ENCODE measurements at regions not wholly inside any gene's neighbourhood (a gene's known extent, or its start where the extent isn't known, plus 50 kb on each side); places are given as distances from the start of the nearest gene placed in this dataset.

DNA sequence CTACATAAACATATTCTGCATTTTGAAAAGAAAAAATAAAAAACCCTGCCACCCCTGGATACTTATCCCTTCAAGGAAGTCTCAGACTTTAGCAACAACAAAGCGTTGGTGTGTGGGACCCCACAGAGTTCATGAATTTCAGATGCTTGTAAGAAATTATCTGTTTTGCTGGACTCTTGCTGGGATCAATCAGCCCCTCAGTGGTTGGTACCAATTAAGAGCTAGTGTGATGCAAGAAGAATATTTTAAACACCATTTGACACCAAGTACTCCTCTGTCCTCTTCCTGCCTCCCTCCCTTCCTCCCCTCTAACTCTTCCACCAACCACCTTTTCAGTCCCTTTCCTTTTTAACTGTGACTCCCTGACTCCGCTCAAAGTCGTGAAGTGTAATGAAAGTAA, 51.5 kb downstream of the SST start:
- Histone ChIP-seq H3K27ac (ENCODE audit: extremely low read depth, low read depth, low read length) (no peak overlapping the region), H3K4me3 (ENCODE audit: low read depth, low read length) (no peak overlapping the region), H3K4me1 (ENCODE audit: control insufficient read depth, insufficient read depth, low read length) (no peaks in the 10 kb centered on the region), H3K36me3 (ENCODE audit: control insufficient read depth in 2 of 2, insufficient read depth in 1 of 2, low read length in 2 of 2) (no peaks in the 10 kb centered on the region), H3K9me3 (ENCODE audit: control insufficient read depth, insufficient read depth, low read depth, low read length) (no peaks in the 10 kb centered on the region)
- TF ChIP-seq, protein P1, sequence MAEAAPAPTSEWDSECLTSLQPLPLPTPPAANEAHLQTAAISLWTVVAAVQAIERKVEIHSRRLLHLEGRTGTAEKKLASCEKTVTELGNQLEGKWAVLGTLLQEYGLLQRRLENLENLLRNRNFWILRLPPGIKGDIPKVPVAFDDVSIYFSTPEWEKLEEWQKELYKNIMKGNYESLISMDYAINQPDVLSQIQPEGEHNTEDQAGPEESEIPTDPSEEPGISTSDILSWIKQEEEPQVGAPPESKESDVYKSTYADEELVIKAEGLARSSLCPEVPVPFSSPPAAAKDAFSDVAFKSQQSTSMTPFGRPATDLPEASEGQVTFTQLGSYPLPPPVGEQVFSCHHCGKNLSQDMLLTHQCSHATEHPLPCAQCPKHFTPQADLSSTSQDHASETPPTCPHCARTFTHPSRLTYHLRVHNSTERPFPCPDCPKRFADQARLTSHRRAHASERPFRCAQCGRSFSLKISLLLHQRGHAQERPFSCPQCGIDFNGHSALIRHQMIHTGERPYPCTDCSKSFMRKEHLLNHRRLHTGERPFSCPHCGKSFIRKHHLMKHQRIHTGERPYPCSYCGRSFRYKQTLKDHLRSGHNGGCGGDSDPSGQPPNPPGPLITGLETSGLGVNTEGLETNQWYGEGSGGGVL (tag by site-specific recombination; IDR thresholded peaks at IDR 0.05), result no peak
- 0 out of 2 replicates have a peak, but pooled peaks have one; percentile 21 for TF ChIP-seq ZIC2 (tag by site-specific recombination; IDR thresholded peaks at IDR 0.05)
- ChIA-PET CTCF (interaction anchor here (0.6 to 1.4 kb wide), 3 partner anchors 61 to 152 kb away, joined by 3 to 4 read pairs (median 3); no protein-coding TSS in a partner anchor), POLR2A (no interaction called here)

DNA sequence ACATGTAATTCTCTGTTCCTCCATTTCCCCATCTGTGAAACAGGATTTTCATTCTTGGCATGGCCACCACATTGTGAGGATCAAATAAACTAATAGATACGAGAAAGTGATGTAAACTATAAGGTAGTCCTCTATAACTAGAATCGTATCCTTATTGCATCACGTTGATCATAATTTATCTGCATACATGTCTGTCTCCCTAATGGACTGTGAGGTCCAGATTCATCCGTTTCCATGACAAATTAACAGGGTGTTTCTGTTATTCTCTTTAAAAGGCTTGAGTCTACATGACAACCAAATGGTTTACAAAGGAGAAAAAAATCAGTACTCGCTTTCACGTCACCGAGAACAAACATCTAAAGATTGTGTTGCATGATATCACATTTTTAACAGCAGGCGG, 53.0 kb downstream of the SST start:
- ChIA-PET CTCF (interaction anchor here (1.5 to 3.5 kb wide), 2 partner anchors 294 to 298 kb away, joined by 8 to 33 read pairs; no protein-coding TSS in a partner anchor), POLR2A (no interaction called here)
- no peak overlapping the region for H3K4me3 ChIP-seq (ENCODE audit: low read depth, low read length)
- H3K36me3 ChIP-seq (ENCODE audit: control insufficient read depth in 2 of 2, insufficient read depth in 1 of 2, low read length in 2 of 2), result no peaks in the 10 kb centered on the region
- H3K27ac ChIP-seq (ENCODE audit: extremely low read depth, low read depth, low read length), result no peak overlapping the region
- H3K4me1 ChIP-seq (ENCODE audit: control insufficient read depth, insufficient read depth, low read length), result no peaks in the 10 kb centered on the region
- H3K9me3 ChIP-seq (ENCODE audit: control insufficient read depth, insufficient read depth, low read depth, low read length), result no peaks in the 10 kb centered on the region
- TF ChIP-seq ZNF701 (tag by site-specific recombination; IDR thresholded peaks at IDR 0.05) (no peak), KLF7 (tag by site-specific recombination; IDR thresholded peaks at IDR 0.05; ENCODE audit: borderline replicate concordance) (no peak), ZNF48 (tag by site-specific recombination; IDR thresholded peaks at IDR 0.05) (no peak), ZNF10 (tag by site-specific recombination; IDR thresholded peaks at IDR 0.05) (no peak), BCL11A (tag by site-specific recombination; IDR thresholded peaks at IDR 0.05; ENCODE audit: low read depth) (no peak), ZNF571 (tag by site-specific recombination; IDR thresholded peaks at IDR 0.05) (no peak), KLF8 (tag by site-specific recombination; IDR thresholded peaks at IDR 0.05) (no peak), ZBTB48 (tag by site-specific recombination; IDR thresholded peaks at IDR 0.05) (no peak), HOXD13 (CRISPR knock-in tag; IDR thresholded peaks at IDR 0.05; ENCODE audit: borderline replicate concordance) (no peak), ZNF335 (tag by site-specific recombination; conservative IDR thresholded peaks at IDR 0.05) (no peak)
- TF ChIP-seq, protein P2, sequence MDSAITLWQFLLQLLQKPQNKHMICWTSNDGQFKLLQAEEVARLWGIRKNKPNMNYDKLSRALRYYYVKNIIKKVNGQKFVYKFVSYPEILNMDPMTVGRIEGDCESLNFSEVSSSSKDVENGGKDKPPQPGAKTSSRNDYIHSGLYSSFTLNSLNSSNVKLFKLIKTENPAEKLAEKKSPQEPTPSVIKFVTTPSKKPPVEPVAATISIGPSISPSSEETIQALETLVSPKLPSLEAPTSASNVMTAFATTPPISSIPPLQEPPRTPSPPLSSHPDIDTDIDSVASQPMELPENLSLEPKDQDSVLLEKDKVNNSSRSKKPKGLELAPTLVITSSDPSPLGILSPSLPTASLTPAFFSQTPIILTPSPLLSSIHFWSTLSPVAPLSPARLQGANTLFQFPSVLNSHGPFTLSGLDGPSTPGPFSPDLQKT (IDR thresholded peaks at IDR 0.05; ENCODE audit: borderline replicate concordance, low read depth, low read length), result no peak
- TF ChIP-seq, protein P3, sequence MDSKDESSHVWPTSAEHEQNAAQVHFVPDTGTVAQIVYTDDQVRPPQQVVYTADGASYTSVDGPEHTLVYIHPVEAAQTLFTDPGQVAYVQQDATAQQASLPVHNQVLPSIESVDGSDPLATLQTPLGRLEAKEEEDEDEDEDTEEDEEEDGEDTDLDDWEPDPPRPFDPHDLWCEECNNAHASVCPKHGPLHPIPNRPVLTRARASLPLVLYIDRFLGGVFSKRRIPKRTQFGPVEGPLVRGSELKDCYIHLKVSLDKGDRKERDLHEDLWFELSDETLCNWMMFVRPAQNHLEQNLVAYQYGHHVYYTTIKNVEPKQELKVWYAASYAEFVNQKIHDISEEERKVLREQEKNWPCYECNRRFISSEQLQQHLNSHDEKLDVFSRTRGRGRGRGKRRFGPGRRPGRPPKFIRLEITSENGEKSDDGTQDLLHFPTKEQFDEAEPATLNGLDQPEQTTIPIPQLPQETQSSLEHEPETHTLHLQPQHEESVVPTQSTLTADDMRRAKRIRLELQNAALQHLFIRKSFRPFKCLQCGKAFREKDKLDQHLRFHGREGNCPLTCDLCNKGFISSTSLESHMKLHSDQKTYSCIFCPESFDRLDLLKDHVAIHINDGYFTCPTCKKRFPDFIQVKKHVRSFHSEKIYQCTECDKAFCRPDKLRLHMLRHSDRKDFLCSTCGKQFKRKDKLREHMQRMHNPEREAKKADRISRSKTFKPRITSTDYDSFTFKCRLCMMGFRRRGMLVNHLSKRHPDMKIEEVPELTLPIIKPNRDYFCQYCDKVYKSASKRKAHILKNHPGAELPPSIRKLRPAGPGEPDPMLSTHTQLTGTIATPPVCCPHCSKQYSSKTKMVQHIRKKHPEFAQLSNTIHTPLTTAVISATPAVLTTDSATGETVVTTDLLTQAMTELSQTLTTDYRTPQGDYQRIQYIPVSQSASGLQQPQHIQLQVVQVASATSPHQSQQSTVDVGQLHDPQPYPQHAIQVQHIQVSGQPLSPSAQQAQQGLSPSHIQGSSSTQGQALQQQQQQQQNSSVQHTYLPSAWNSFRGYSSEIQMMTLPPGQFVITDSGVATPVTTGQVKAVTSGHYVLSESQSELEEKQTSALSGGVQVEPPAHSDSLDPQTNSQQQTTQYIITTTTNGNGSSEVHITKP (tag by site-specific recombination; IDR thresholded peaks at IDR 0.05), result no peak

DNA sequence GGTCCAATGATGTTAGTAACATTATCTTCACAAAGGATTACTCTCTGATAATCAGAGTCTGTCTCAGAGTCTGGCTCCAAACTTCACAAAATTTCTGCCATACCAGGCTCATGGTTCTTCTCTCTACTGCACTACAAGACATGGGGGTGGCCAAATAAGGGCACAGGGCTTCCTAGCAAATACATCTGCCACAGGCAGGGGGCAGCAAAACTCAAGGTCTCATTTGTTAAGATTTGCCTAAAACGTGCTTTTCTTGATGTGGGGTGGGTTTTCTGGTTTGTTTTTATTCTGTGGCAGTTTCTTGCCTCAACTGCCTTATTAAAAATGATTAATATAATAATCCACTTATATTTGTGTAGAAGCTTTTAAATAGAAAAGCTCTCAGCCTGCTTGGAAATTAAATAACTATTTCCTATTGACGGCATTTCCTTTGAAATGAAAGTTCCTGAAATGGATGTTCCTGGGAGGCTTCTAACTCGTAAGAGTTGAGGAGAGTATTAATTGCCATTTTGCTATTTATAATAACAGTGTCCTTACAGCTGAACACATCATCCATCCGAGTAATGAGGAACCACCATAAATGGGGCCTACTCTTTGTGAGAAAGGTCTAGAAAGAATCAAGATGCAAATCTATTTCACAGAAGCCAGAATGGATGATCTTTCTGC, 53.8 kb downstream of the SST start:
- ChIA-PET CTCF (interaction anchor here (0.5 to 3.5 kb wide), 23 partner anchors 9 to 451 kb away, joined by 3 to 46 read pairs (median 4); partner anchors contain the start of gene MASP1), POLR2A (no interaction called here)
- H3K4me3 ChIP-seq (ENCODE audit: low read depth, low read length), result no peak overlapping the region
- H3K27ac ChIP-seq (ENCODE audit: extremely low read depth, low read depth, low read length), result no peak overlapping the region
- no peaks in the 10 kb centered on the region for H3K36me3 ChIP-seq (ENCODE audit: control insufficient read depth in 2 of 2, insufficient read depth in 1 of 2, low read length in 2 of 2)
- TF ChIP-seq ZNF837 (tag by site-specific recombination; IDR thresholded peaks at IDR 0.05), result no peak
- no peak for TF ChIP-seq ZNF623 (tag by site-specific recombination; IDR thresholded peaks at IDR 0.05)
- no peak for TF ChIP-seq ZNF169 (tag by site-specific recombination; IDR thresholded peaks at IDR 0.05)
- peak; percentile 20 for TF ChIP-seq ZNF654 (tag by site-specific recombination; IDR thresholded peaks at IDR 0.05; ENCODE audit: low read depth)
- H3K9me3 ChIP-seq (ENCODE audit: control insufficient read depth, insufficient read depth, low read depth, low read length), result no peaks in the 10 kb centered on the region
- H3K4me1 ChIP-seq (ENCODE audit: control insufficient read depth, insufficient read depth, low read length), result no peaks in the 10 kb centered on the region

All from HEK293 (cell line).